NCI-H1048 (cell line): ENCODE measurements at regions not wholly inside any gene's neighbourhood (a gene's known extent, or its start where the extent isn't known, plus 50 kb on each side); places are given as distances from the start of the nearest gene placed in this dataset.

Experiments used
- DNase-seq: peaks from one replicate; lab custom pipeline; 2025; lab: John Stamatoyannopoulos, UW

DNA sequence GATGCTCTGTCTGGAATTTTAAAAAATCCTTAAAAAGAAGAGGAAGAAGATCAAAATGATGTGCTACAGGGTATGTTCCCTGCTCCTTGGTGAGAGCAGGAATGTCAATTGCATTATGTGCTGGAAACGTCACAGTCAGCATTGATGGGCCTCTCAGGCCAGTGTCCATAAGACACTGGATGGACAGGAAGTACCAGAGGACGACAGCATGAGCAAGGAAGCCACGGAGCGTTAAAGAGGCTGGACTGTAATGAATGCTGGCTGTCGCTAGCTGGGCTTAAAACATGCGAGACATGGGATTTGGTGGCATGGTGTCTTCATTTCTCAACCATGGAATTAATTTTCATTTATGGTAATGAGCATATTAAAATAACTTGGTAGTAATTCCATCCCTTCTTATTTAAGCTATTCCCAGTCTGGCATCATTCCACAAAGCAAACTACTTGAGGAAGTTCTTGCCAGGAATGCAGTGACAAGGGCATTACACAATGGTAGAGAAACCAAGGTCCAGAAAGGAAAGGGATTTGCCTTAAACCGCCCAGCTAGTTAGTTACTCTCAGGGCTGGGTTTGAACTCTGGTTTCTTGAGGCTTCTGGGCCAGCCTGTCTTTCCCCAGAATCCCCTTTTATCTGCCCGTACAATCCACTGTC lies 166.6 kb upstream of the SOX4 start:
- DNase-seq: no peak

DNA sequence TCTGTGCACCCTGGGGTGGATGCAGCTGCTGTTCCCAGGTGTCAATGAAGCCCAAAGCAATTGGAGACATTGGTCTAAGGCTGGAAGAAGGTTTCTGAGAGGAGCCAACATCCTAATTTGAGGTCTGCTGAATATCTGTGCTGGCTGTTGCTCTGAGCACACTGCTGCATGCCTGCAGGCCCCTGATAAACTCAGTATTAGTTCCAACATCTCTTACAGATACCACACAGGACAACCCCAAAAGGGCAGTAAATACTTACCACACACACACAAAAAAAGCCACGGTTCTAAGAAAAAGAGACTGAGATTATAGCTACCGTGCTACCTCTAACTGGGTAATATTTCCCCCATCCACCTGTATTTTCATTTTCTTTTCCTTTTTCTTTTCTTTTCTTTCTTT lies 164.3 kb upstream of the SOX4 start:
- DNase-seq: no peak

DNA sequence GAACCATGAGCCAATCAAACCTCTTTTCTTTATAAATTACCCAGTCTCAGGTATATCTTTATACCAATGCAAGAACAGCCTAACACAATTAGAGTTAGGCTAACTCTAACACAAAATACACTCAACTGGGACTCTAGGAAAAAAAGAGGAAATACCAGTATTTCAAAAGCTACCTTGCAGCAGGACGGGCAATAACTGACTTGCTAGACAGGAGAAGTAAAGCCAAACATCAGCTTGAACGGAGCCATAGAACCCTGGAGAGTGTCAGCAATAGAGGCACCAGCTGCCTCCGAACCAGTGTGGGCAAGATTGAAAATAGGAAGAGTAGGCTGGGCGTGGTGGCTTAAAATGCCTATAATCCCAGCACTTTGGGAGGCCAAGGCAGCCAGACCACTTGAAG lies 162.0 kb upstream of the SOX4 start:
- DNase-seq: no peak

GRCh38 chr6:21436625-21437024 lies 156.9 kb upstream of the SOX4 start:
- DNase-seq: no peak

DNA sequence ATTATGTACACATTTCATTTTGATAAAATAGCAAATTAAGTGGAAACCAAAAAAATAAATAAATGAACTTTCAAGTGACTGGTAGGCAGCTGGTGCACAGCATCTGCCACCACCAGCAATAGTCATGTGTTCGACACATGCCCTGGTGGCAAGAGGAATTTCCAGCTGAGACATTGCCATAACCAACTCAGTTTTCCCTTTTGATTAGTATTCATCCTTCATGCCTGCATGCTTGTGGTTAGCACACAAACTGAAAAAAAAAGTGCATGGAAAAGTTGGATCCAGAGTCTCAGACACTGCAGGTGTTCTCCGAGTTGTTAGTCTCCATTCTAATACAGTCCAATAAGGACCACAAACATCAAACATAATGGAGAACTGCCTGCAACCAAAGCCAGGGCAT lies 156.0 kb upstream of the SOX4 start:
- DNase-seq: no peak

GRCh38 chr6:21438237-21438985 lies 155.1 kb upstream of the SOX4 start:
- DNase-seq: no peak

DNA sequence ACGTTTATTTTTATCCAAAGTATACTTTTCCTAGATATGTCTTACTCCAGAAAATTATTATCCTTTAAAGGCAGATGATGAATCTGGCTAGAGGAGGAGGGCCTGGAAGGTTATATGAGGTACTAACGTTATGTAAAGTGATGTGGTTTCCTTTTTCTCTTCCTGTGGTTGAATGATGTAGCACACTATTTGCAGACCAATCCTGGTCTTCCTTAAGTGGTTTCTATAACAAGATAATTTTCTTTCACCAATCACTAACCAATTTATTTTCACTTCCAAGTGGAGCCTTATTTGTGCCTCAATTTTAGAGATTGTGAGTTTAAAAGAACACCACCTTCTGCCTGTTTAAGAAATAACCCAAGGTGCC lies 154.6 kb upstream of the SOX4 start:
- DNase-seq: no peak

DNA sequence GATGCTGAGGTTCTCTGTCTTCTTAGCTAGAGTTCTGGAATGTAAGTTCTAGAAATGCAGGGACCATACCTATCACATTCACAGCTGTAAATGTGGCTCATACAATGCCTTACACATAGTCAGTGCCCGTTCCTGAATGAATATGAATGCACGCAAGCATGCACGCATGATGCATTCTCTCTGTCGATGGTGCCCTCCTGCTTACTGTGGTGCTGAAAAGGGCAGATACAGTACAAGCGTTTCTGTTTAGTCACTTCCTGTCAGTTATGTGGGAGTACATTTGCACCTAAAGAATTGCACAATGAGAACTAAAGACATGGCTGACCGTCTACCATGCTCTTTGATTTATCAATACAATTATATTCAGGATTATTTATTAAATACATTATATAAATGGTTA lies 152.2 kb upstream of the SOX4 start:
- no peak for DNase-seq

- DNase-seq: no peak
Measured at GRCh38 chr6:21442874-21443273, 150.7 kb upstream of the SOX4 start.

DNA sequence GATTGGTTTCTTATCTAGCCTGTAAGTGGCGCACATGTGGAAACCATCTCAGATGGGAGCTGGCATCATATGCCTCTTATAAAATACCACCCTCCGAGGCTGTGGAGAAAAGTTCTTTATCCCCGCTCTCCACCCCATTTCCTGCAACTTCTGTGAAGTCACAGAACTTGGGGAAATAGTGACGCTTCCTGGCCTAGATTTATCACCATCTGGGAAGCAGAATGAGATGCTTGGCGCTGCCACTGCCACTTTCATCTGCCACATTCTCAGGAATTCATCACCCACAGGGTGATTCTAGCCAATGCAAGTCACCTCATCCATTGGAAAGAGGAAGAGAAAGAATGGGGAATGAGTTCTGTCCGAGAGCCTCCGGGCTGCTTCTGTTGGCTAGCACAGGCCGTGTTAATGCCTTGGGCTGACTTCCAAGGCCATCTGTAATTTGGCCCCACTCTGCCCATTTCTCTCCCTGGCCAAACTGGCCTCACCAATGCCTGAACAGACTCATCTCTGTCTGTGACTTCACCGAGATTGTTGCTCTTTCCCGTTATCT lies 148.8 kb upstream of the SOX4 start:
- no peak for DNase-seq

- DNase-seq: no peak
Measured at GRCh38 chr6:21447987-21448386, 145.6 kb upstream of the SOX4 start.

DNA sequence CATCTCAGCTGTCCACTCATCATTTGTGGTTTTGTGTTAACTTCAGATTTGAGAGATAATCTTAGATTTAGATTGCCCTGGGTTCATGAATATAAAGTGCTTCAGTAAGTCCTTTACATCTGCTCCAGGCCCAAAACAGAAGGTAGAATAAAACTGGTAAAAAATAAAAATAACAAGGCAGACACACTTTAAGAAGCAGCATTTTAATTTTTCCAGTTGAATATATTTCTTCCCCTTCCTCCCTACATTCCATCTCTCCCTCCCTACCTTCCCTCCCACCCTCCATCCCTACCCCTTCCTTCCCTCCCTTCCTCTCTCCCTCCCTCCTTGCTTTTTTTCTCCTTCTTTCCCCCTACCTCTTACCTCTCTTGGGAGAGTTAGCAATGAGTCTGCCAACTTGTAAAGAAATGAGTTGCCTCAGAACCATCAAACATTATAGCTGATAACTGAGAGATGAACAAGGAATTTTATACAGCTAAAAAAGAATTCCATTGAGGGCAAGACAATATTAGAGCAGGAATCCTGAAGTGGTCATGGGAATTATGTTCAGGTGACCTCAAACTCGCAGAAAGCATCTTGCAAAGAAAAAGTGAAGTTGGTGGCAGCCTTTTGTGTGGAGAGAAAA lies 145.0 kb upstream of the SOX4 start:
- DNase-seq: no peak

- DNase-seq: no peak
Measured at GRCh38 chr6:21450149-21450548, 143.4 kb upstream of the SOX4 start.

GRCh38 chr6:21450628-21451027 lies 142.9 kb upstream of the SOX4 start:
- DNase-seq: no peak

- no peak for DNase-seq
Measured at GRCh38 chr6:21451546-21452013, 142.0 kb upstream of the SOX4 start.

DNA sequence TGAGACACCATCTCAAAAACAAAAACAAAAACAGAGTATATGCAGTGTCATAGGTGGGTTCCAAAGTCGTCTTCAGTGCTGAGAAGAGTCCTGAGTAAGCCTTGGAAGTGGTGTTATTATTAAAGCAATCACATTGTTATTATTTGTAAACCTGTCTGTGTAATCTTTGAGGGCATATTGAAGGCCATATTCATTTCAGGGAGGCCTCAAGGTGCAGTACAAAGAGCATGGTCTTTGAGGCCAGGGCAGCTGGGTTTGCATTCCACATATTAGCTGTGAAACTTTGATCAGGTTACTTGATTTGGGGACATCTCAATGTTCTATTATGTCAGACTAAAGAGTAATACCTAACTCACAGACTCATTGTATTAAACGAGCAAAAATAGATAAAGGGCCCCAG lies 139.3 kb upstream of the SOX4 start:
- no peak for DNase-seq

- DNase-seq: no peak
Measured at GRCh38 chr6:21455071-21455470, 138.5 kb upstream of the SOX4 start.

DNA sequence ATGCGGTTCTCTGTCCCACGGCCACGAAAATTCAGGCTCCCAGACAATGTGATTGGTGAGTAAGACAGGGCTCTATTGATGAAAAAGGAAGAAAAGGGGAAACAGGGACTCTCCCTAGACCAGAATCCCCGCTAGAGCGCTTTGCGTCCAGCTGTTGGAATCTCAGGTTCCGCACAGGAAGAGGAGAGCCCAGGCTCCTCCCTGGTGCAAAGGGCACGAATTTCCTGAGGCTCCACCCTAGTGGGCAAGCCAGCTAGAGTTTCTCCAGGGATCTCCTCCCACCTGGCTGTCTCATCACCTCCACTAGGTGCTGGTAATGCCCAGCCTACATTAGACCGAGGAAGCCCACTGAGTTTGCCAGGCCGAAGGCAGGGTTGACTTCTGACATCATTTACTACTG lies 135.9 kb upstream of the SOX4 start:
- no peak for DNase-seq

DNA sequence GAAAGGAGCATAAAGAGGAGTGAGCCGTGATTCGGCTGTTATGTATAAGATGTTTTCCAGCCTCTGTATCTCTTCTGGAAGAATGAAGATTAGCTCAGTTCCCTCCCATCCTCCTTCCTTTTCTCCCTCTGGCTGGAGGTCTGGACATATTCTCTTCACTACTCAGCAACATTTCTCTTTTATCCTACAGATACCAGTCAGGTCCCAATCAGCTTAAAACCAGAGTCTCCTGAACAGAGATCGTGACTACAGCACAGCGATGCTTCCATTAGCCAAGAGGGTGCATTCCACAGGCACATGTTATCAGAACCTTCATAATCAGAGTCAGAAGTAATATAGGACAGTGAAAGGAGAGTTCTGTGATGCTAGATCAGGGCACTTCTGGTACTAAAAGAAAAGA lies 133.9 kb upstream of the SOX4 start:
- no peak for DNase-seq

- no peak for DNase-seq
Measured at GRCh38 chr6:21461844-21462518, 131.6 kb upstream of the SOX4 start.

DNA sequence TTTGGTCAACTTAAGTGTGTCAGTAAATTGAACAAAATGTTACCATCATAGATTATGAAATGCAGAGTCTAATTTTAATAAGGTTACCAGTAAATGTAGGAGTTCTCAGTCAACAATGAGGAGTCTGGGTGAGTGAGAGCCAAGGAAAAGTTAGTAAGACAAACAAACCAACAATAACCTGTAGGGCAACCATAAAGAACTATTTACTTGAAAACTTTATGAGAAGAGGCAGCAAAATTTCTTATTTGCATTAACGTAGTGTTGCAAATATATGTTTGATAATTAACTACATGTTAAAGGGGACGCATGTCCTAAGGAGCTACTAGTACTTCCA lies 131.1 kb upstream of the SOX4 start:
- no peak for DNase-seq

DNA sequence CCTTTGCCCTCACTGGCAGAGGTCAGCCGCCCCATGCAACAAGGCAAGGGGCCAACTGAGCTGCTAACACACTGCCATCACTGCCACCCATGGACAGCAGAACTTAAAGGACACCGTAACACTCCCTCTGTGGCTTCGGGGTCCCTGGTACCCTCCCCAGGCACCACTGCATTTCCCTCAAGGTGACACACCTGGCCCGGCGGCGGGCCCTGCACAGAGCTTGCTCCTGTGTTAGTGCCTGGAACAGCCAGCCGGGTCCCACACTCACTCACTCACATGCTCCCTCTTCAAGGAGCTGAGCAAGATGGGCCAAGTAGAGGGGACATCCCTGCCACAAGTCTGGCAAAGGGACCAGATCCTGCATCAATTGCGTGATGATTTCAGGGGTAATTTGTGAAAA lies 126.5 kb upstream of the SOX4 start:
- DNase-seq: no peak

DNA sequence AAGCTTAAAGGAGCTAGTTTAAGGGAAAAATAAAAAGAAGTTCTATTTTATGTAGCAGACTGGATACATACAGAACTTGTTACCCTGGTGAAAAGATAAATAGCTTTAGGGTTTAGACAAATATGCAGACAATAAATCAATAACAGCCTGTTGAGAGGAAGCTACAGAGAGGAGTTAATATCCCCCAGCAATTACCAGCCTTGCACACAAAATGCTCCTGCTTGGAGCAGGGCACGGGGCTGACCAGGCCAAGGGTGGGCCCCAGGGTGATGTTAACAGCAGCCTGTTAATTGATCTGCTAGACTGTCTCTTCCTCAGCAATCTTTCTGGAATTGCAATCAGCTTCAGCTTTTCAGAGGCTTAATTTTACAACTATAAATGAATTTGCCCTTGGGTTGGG lies 125.1 kb upstream of the SOX4 start:
- no peak for DNase-seq
